SK-N-SH (cell line): ENCODE measurements at regions not wholly inside any gene's neighbourhood (a gene's known extent, or its start where the extent isn't known, plus 50 kb on each side); places are given as distances from the start of the nearest gene placed in this dataset.

Source experiments
- CTCF ChIA-PET: fragments of 300-600, 350-600 bp; formaldehyde crosslinking; extraction: SDS; loops from one replicate; lab custom pipeline; 2021; lab: Yijun Ruan, JAX
- POLR2A ChIA-PET: fragments of 350-600 bp; sonication (Branson Sonifier 250); formaldehyde crosslinking; extraction: SDS; loops from one replicate; lab custom pipeline; 2020; ENCODE audit warnings: antibody characterized with exemption, inconsistent platforms; lab: Yijun Ruan, JAX
- DNase-seq: peaks from one replicate; pipeline ENCODE4 v3.0.0; 2012
- H2AFZ ChIP-seq: fragments of 200-600 bp; sonication (generic); 2 replicates; pipeline ENCODE4 v1.8.1; 2016; ENCODE audit warnings: antibody characterized with exemption, mild to moderate bottlenecking, low read depth
- H3F3A ChIP-seq: fragments of 200-600 bp; sonication (generic); replicated peaks from 2 replicates; pipeline ENCODE3; 2016; ENCODE audit warnings: antibody characterized with exemption, mild to moderate bottlenecking; ENCODE audit not compliant: insufficient read depth
- H3K27ac ChIP-seq, 2 experiments: fragments of 200-500 bp in 1 of 2; fragments of 200-600 bp in 1 of 2; sonication (Bioruptor generic) in 1 of 2; sonication (generic), shearing (Covaris generic) in 1 of 2; 2 replicates each; pipeline versions ENCODE4 v1.5.1 to v1.6.1; 2014 to 2016; ENCODE audit warnings: low read depth in 2 of 2, inconsistent platforms in 1 of 2, low read length in 1 of 2, mild to moderate bottlenecking in 1 of 2, mixed read lengths in 1 of 2
- H3K27me3 ChIP-seq: fragments of 200-600 bp; sonication (generic), shearing (Covaris generic); 2 replicates; pipeline ENCODE4 v1.6.1; 2016; ENCODE audit warnings: mixed run types; ENCODE audit not compliant: insufficient read depth
- H3K36me3 ChIP-seq, 2 experiments: fragments of 200-500 bp in 1 of 2; fragments of 200-600 bp in 1 of 2; sonication (Bioruptor generic) in 1 of 2; sonication (generic) in 1 of 2; replicated peaks in 1 of 2; 2 replicates each; pipeline versions ENCODE3 to v1.5.1; 2014 to 2016; ENCODE audit warnings: low read length in 1 of 2, mild to moderate bottlenecking in 1 of 2; ENCODE audit not compliant: insufficient read depth in 2 of 2, control insufficient read depth in 1 of 2
- H3K4me1 ChIP-seq, 2 experiments: fragments of 200-500 bp in 1 of 2; fragments of 200-600 bp in 1 of 2; sonication (Bioruptor generic) in 1 of 2; sonication (generic), shearing (Covaris generic) in 1 of 2; 2 replicates each; pipeline versions ENCODE4 v1.5.1 to v1.6.1; 2014 to 2016; ENCODE audit warnings: low read depth in 1 of 2, low read length in 1 of 2, mixed run types in 1 of 2; ENCODE audit not compliant: insufficient read depth in 2 of 2, control insufficient read depth in 1 of 2
- H3K4me2 ChIP-seq: fragments of 200-600 bp; sonication (generic), shearing (Covaris generic); 2 replicates; pipeline ENCODE4 v1.6.1; 2017; ENCODE audit warnings: mixed run types
- H3K4me3 ChIP-seq, 2 experiments: fragments of 200-500 bp in 1 of 2; fragments of 200-600 bp in 1 of 2; sonication (Bioruptor generic) in 1 of 2; sonication (generic), shearing (Covaris generic) in 1 of 2; 2 replicates each; pipeline versions ENCODE4 v1.5.1 to v1.8.1; 2014 to 2016; ENCODE audit warnings: low read depth in 2 of 2, inconsistent platforms in 1 of 2, low read length in 1 of 2, mild to moderate bottlenecking in 1 of 2, mixed read lengths in 1 of 2, moderate library complexity in 1 of 2
- H3K79me2 ChIP-seq: fragments of 200-600 bp; sonication (generic); 2 replicates; pipeline ENCODE4 v1.8.1; 2017; ENCODE audit warnings: mild to moderate bottlenecking; ENCODE audit not compliant: insufficient read depth
- H3K9ac ChIP-seq: fragments of 200-600 bp; sonication (generic); 2 replicates; pipeline ENCODE4 v1.6.1; 2017; ENCODE audit warnings: mixed run types
- H3K9me2 ChIP-seq: fragments of 200-600 bp; sonication (generic); 2 replicates; pipeline ENCODE4 v1.6.1; 2017; ENCODE audit warnings: mixed run types
- H3K9me3 ChIP-seq: fragments of 200-600 bp; sonication (generic); 2 replicates; pipeline ENCODE4 v1.6.1; 2017; ENCODE audit warnings: mixed run types, mild to moderate bottlenecking, moderate library complexity
- H4K20me1 ChIP-seq: fragments of 200-600 bp; sonication (generic); 2 replicates; pipeline ENCODE4 v1.6.1; 2017; ENCODE audit warnings: mild to moderate bottlenecking, mixed run types; ENCODE audit not compliant: insufficient read depth
- CHD2 ChIP-seq: fragments of 150-350 bp; IDR thresholded peaks from 2 replicates; pipeline ENCODE4 v1.6.1; 2018; ENCODE audit warnings: low read length; ENCODE audit not compliant: partially characterized antibody
- CTCF ChIP-seq: fragments of 200-600 bp; sonication (generic); IDR thresholded peaks from 2 replicates; pipeline ENCODE4 v1.6.1; 2017; ENCODE audit warnings: antibody characterized with exemption, mild to moderate bottlenecking, moderate library complexity
- ELF1 ChIP-seq: IDR thresholded peaks from 2 replicates; pipeline ENCODE4 v1.4.0; 2012
- EP300 ChIP-seq, 2 experiments: IDR thresholded peaks; 2 replicates each; pipeline versions ENCODE4 v1.4.0 to v1.6.1; 2012; ENCODE audit warnings: borderline replicate concordance in 1 of 2, low read depth in 1 of 2, low read length in 1 of 2
- FOXM1 ChIP-seq: IDR thresholded peaks from 2 replicates; pipeline ENCODE4 v1.4.0; 2012; ENCODE audit warnings: low read depth, mild to moderate bottlenecking
- GABPA ChIP-seq: IDR thresholded peaks from 2 replicates; pipeline ENCODE4 v1.4.0; 2012; ENCODE audit warnings: low read depth, mild to moderate bottlenecking
- IRF3 ChIP-seq: fragments of 150-350 bp; IDR thresholded peaks from 2 replicates; pipeline ENCODE4 v1.6.1; 2016; ENCODE audit warnings: mild to moderate bottlenecking, low read depth, low read length
- JUND ChIP-seq: IDR thresholded peaks from 2 replicates; pipeline ENCODE4 v1.4.0; 2012
- MAX ChIP-seq: IDR thresholded peaks from 2 replicates; pipeline ENCODE4 v1.4.0; 2012; ENCODE audit warnings: low read depth
- MEF2A ChIP-seq: IDR thresholded peaks from 2 replicates; pipeline ENCODE4 v1.4.0; 2012; ENCODE audit warnings: low read depth, borderline replicate concordance
- PBX3 ChIP-seq: IDR thresholded peaks from 2 replicates; pipeline ENCODE4; 2012
- POLR2AphosphoS5 ChIP-seq: IDR thresholded peaks from 2 replicates; pipeline ENCODE4 v1.6.1; 2012; ENCODE audit warnings: low read depth, low read length
- RFX5 ChIP-seq: IDR thresholded peaks from 2 replicates; pipeline ENCODE4 v1.6.1; 2012; ENCODE audit warnings: mild to moderate bottlenecking, improper control_type of control experiment, low read length
- RXRA ChIP-seq: IDR thresholded peaks from 2 replicates; pipeline ENCODE4 v1.4.0; 2012; ENCODE audit warnings: low read depth, mild to moderate bottlenecking, borderline replicate concordance
- TAF1 ChIP-seq: IDR thresholded peaks from 2 replicates; pipeline ENCODE4 v1.6.1; 2012; ENCODE audit warnings: low read depth, mild to moderate bottlenecking, low read length, moderate library complexity, borderline replicate concordance
- TCF12 ChIP-seq: IDR thresholded peaks from 2 replicates; pipeline ENCODE4 v1.4.0; 2012
- USF2 ChIP-seq: fragments of 150-350 bp; IDR thresholded peaks from 2 replicates; pipeline ENCODE4 v1.6.1; 2017; ENCODE audit warnings: antibody characterized with exemption, low read length, low read depth, borderline replicate concordance
- YY1 ChIP-seq: IDR thresholded peaks from 2 replicates; pipeline ENCODE4 v1.4.0; 2012; ENCODE audit warnings: low read depth, mild to moderate bottlenecking
- ZBTB33 ChIP-seq: IDR thresholded peaks from 2 replicates; pipeline ENCODE4 v1.4.0; 2012; ENCODE audit warnings: low read depth, borderline replicate concordance
- WGBS: methylation state at CpG from one replicate; pipeline ENCODE4 v1.1.6; 2017; ENCODE audit warnings: low lambda C conversion rate; 5-methylcytosine and 5-hydroxymethylcytosine counted together

- TF ChIP-seq TCF12, result no peak
- no peak for TF ChIP-seq PBX3
- TF ChIP-seq FOXM1, result no peak
- no peak for TF ChIP-seq YY1
- TF ChIP-seq POLR2AphosphoS5, result no peak
- TF ChIP-seq CHD2, result no peak
- Histone ChIP-seq H3K9me3 (no peaks in the 10 kb centered on the region), H4K20me1 (no peaks in the 10 kb centered on the region), H2AFZ (no peak overlapping the region), H3K4me3 (no peak overlapping the region), H3K36me3 (no peaks in the 10 kb centered on the region), H3K9me2 (no peaks in the 10 kb centered on the region), H3K9ac (no peak overlapping the region), H3F3A (no peaks in the 10 kb centered on the region), H3K79me2 (no peaks in the 10 kb centered on the region), H3K27me3 (no peaks in the 10 kb centered on the region; the same call in 1 of the 2 replicates), H3K4me1 (no peaks in the 10 kb centered on the region), H3K27ac (no peak overlapping the region), H3K4me2 (no peak overlapping the region)
- CTCF ChIA-PET, result no interaction called here
- 47% methylated on average over 20 of the region's 25 CpGs for WGBS
- no peak for DNase-seq
- POLR2A ChIA-PET, result no interaction called here
Observed at GRCh38 chr12:124227951-124228711, 66.8 kb upstream of the RFLNA start.

GRCh38 chr12:124229520-124229919, 65.4 kb upstream of the RFLNA start:
- Histone ChIP-seq H3K9me3 (no peaks in the 10 kb centered on the region), H3K4me3 (no peak overlapping the region), H3K4me2 (no peak overlapping the region), H4K20me1 (no peaks in the 10 kb centered on the region), H2AFZ (no peak overlapping the region), H3K9ac (no peak overlapping the region), H3K27me3 (no peaks in the 10 kb centered on the region; the same call in 1 of the 2 replicates), H3K36me3 (no peaks in the 10 kb centered on the region), H3K27ac (no peak overlapping the region), H3K79me2 (no peaks in the 10 kb centered on the region), H3K4me1 (peaks cover 0 to 5% of the 10 kb centered on the region in 2 experiments; a peak in 2 of 4 replicates), H3K9me2 (no peaks in the 10 kb centered on the region), H3F3A (no peaks in the 10 kb centered on the region)
- ChIA-PET POLR2A (no interaction called here), CTCF (no interaction called here)
- DNase-seq, result no peak
- TF ChIP-seq PBX3, result no peak
- no peak for TF ChIP-seq ELF1
- no peak for TF ChIP-seq JUND
- no peak for TF ChIP-seq YY1
- no peak for TF ChIP-seq RXRA
- TF ChIP-seq MAX, result no peak
- TF ChIP-seq MEF2A, result no peak
- no peak for TF ChIP-seq USF2
- TF ChIP-seq FOXM1, result no peak
- no peak for TF ChIP-seq EP300 (IDR thresholded peaks at IDR 0.05; ENCODE audit: borderline replicate concordance in 1 of 2, low read depth in 1 of 2, low read length in 1 of 2)
- TF ChIP-seq GABPA, result no peak
- no peak for TF ChIP-seq RFX5
- no peak for TF ChIP-seq TAF1
- TF ChIP-seq ZBTB33, result no peak
- TF ChIP-seq IRF3, result no peak
- TF ChIP-seq POLR2AphosphoS5, result no peak
- TF ChIP-seq CHD2, result no peak
- TF ChIP-seq CTCF, result no peak
